K562 (cell line): ENCODE measurements at regions not wholly inside any gene's neighbourhood (a gene's known extent, or its start where the extent isn't known, plus 50 kb on each side); places are given as distances from the start of the nearest gene placed in this dataset.

Source experiments
- ATAC-seq: fragments of 200-7000 bp; cut with Tn5 transposase; 3 replicates; pipeline ENCODE4 v1.9.1; 2020; ENCODE audit warnings: moderate library complexity
- BruUV-seq: library from RNA; stranded (reverse); fragments of 400-500 nt; replicated peaks from 2 replicates; lab custom pipeline; 2021; lab: Mats Ljungman, UMichigan
- CTCF ChIA-PET: fragments of 300-600 bp; formaldehyde crosslinking; extraction: SDS; loops from one replicate; lab custom pipeline; 2021; ENCODE audit warnings: low intra/inter-chr PET ratio; lab: Yijun Ruan, JAX
- POLR2A ChIA-PET: fragments of 300-600, 350-650 bp; sonication (Branson Sonifier 250); formaldehyde crosslinking; extraction: SDS; loops from one replicate; lab custom pipeline; 2021; ENCODE audit warnings: antibody characterized with exemption, inconsistent platforms; lab: Yijun Ruan, JAX
- DNase-seq, 4 experiments: peaks; one replicate each; pipeline versions ENCODE4 v3.0.0 to v3.0.0-alpha.2; 2011 to 2018; ENCODE audit warnings: low spot score in 3 of 4, mixed read lengths in 3 of 4; ENCODE audit errors: extremely low read depth in 1 of 4
- FAIRE-seq: peaks from 2 replicates; lab custom pipeline; 2011; peaks lifted over from hg19 to GRCh38; lab: Jason Lieb, UNC
- H2AFZ ChIP-seq: 2 replicates; pipeline ENCODE4 v1.6.0; 2011; ENCODE audit warnings: low read depth, low read length, control low read depth, inconsistent platforms
- H3K27ac ChIP-seq: fragments of 200-600 bp; 3 replicates; pipeline ENCODE4 v1.8.0; 2011; ENCODE audit warnings: low read depth, mild to moderate bottlenecking, control low read depth, inconsistent platforms, low read length, moderate library complexity, mixed read lengths; ENCODE audit errors: extremely low read depth
- H3K27me3 ChIP-seq, 2 experiments: fragments of 300-600 bp in 1 of 2; 2 replicates in 1 of 2; 3 replicates in 1 of 2; pipeline versions ENCODE4 v1.6.0 to v1.8.0; 2011; ENCODE audit warnings: inconsistent platforms in 2 of 2, low read length in 2 of 2, mild to moderate bottlenecking in 1 of 2, mixed read lengths in 1 of 2, moderate library complexity in 1 of 2; ENCODE audit not compliant: control insufficient read depth in 2 of 2, insufficient read depth in 2 of 2
- H3K36me3 ChIP-seq: fragments of 300-600 bp; 3 replicates; pipeline ENCODE4 v1.8.0; 2011; ENCODE audit warnings: mild to moderate bottlenecking, low read length, inconsistent platforms; ENCODE audit not compliant: control insufficient read depth, insufficient read depth
- H3K4me1 ChIP-seq, 2 experiments: fragments of 200-600 bp in 1 of 2; replicated peaks in 1 of 2; 2 replicates in 1 of 2; 3 replicates in 1 of 2; pipeline versions ENCODE4 v1.5.1 to v1.8.0; 2011; ENCODE audit warnings: inconsistent platforms in 2 of 2, low read length in 2 of 2, mild to moderate bottlenecking in 1 of 2, mixed read lengths in 1 of 2, moderate library complexity in 1 of 2; ENCODE audit not compliant: control insufficient read depth in 2 of 2, insufficient read depth in 2 of 2
- H3K4me2 ChIP-seq: 2 replicates; pipeline ENCODE4 v1.6.1; 2011; ENCODE audit warnings: low read length, control low read depth, inconsistent platforms, mixed read lengths; ENCODE audit not compliant: insufficient read depth
- H3K4me3 ChIP-seq: fragments of 200-600 bp; sonication (generic), shearing (Covaris generic); 2 replicates; pipeline ENCODE4 v1.5.1; 2016; ENCODE audit warnings: control low read depth, inconsistent platforms
- H3K79me2 ChIP-seq: fragments of 200-600 bp; 3 replicates; pipeline ENCODE4 v1.8.0; 2011; ENCODE audit warnings: low read length, inconsistent platforms; ENCODE audit not compliant: control insufficient read depth, insufficient read depth
- H3K9ac ChIP-seq, 2 experiments: 2 replicates each; pipeline versions ENCODE4 v1.6.0 to v1.6.1; 2011; ENCODE audit warnings: low read depth in 2 of 2, low read length in 2 of 2, control low read depth in 1 of 2, inconsistent platforms in 1 of 2, mild to moderate bottlenecking in 1 of 2, mixed read lengths in 1 of 2; ENCODE audit not compliant: insufficient read depth in 1 of 2
- H3K9me1 ChIP-seq: one replicate; pipeline ENCODE4 v1.6.0; 2011; ENCODE audit warnings: inconsistent platforms, mild to moderate bottlenecking, low read length, moderate library complexity; ENCODE audit not compliant: control insufficient read depth, insufficient read depth
- H3K9me3 ChIP-seq: replicated peaks from 2 replicates; pipeline ENCODE4 v1.5.1; 2011; ENCODE audit warnings: low read depth, low read length, inconsistent platforms; ENCODE audit not compliant: control insufficient read depth, insufficient read depth
- H4K20me1 ChIP-seq: replicated peaks from 2 replicates; pipeline ENCODE4 v1.6.1; 2011; ENCODE audit warnings: low read length, inconsistent platforms, mixed read lengths; ENCODE audit not compliant: control insufficient read depth, insufficient read depth
- ARID1B ChIP-seq: fragments of 450-650 bp; IDR thresholded peaks from 2 replicates; pipeline ENCODE4 v1.6.1; 2016; ENCODE audit warnings: antibody characterized with exemption, mild to moderate bottlenecking, inconsistent platforms
- DPF2 ChIP-seq: fragments of 450-650 bp; IDR thresholded peaks from 2 replicates; pipeline ENCODE4 v1.6.1; 2016
- ETV5 ChIP-seq: sonication (generic); formaldehyde crosslinking; IDR thresholded peaks from 2 replicates; pipeline ENCODE4 v1.4.0; 2020; ENCODE audit warnings: low read depth, mild to moderate bottlenecking, missing genetic modification reagents
- HMG20B ChIP-seq: fragments of 250-450 bp; sonication (Bioruptor Pico); IDR thresholded peaks from 2 replicates; pipeline ENCODE4 v1.5.0; 2021; ENCODE audit warnings: mild to moderate bottlenecking
- SMARCA4 ChIP-seq: fragments of 450-650 bp; IDR thresholded peaks from 2 replicates; pipeline ENCODE4 v1.6.1; 2016
- XRCC3 ChIP-seq: fragments of 450-650 bp; IDR thresholded peaks from 2 replicates; pipeline ENCODE4 v1.6.1; 2017; ENCODE audit warnings: mild to moderate bottlenecking, moderate library complexity
- ZNF133 ChIP-seq: fragments of 250-450 bp; sonication (Bioruptor Pico); IDR thresholded peaks from 2 replicates; pipeline ENCODE4 v1.4.0; 2020; ENCODE audit warnings: mild to moderate bottlenecking
- ZNF586 ChIP-seq: fragments of 450-650 bp; formaldehyde crosslinking; conservative IDR thresholded peaks from 2 replicates; pipeline ENCODE4 v1.4.0; 2020; ENCODE audit warnings: mild to moderate bottlenecking, moderate library complexity
- ZNF717 ChIP-seq: fragments of 250-450 bp; sonication (Bioruptor Pico); IDR thresholded peaks from 2 replicates; pipeline ENCODE4 v1.5.0; 2021
- WGBS: fragments of 100-300 bp; shearing (Covaris generic); methylation state at CpG from one replicate; pipeline ENCODE4 v1.1.6; 2016; ENCODE audit warnings: low coverage, mixed read lengths; ENCODE audit not compliant: insufficient coverage; ENCODE audit errors: missing lambda C conversion rate; 5-methylcytosine and 5-hydroxymethylcytosine counted together
- in situ Hi-C: fragments of 300-500 bp; cut with MboI; formaldehyde crosslinking; loops from 4 replicates; pipeline ENCODE4 v1.15.0; 2018; ENCODE audit warnings: inconsistent platforms, mixed read lengths
- intact Hi-C: fragments of 100-400 bp; cut with micrococcal nuclease; formaldehyde crosslinking; loops from 2 replicates; pipeline ENCODE4 v1.14.2; 2022
- TF ChIP-seq, protein P1 (sequence below): sonication (generic); formaldehyde crosslinking; IDR thresholded peaks from 2 replicates; pipeline ENCODE4 v1.8.0; 2023; ENCODE audit warnings: missing genetic modification reagents, mild to moderate bottlenecking, borderline replicate concordance
- TF ChIP-seq, protein P2 (sequence below): fragments of 450-650 bp; formaldehyde crosslinking; IDR thresholded peaks from 2 replicates; pipeline ENCODE4 v1.4.0; 2020; ENCODE audit warnings: mild to moderate bottlenecking
- TF ChIP-seq, protein P3 (sequence below), 2 experiments: IDR thresholded peaks; 2 replicates each; pipeline ENCODE4 v1.6.1; 2012; ENCODE audit warnings: improper control_type of control experiment in 2 of 2, low read depth in 2 of 2, low read length in 2 of 2, borderline replicate concordance in 1 of 2

DNA sequence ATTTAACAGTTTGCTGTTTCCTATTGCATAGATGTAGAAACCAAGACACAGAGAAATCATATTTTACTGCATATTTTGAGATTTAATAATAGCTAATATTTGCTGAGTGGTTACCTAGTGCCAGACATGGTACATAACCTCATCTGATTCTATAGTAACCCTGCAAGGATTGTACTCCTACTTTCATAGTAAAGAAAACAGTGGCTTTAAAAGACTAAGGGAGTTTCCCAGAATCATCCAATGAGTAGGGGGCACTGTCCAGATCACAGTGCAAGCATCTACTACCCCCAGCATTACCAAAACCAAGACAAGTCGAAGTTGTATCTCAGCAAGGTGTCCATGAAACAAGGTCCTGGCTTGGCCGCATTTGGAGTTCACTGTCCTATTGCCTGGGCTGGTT is 224.5 kb upstream of the TENM3 start:
- Histone ChIP-seq H4K20me1 (no peaks in the 10 kb centered on the region), H3K9me1 (no peaks in the 10 kb centered on the region), H3K27ac (no peak overlapping the region), H3K27me3 (no peaks in the 10 kb centered on the region), H3K36me3 (no peaks in the 10 kb centered on the region), H2AFZ (no peak overlapping the region), H3K79me2 (no peaks in the 10 kb centered on the region), H3K4me3 (no peak overlapping the region), H3K9ac (no peak overlapping the region), H3K9me3 (no peaks in the 10 kb centered on the region), H3K4me2 (no peak overlapping the region), H3K4me1 (no peaks in the 10 kb centered on the region)
- POLR2A ChIA-PET, result no interaction called here
- WGBS, result 0% methylated on average over 2 of the region's 2 CpGs
- no TSS peak for BruUV-seq
- in situ Hi-C loops, result no loop called here
- intact Hi-C loops, result no loop called here
- CTCF ChIA-PET, result no interaction called here
- ATAC-seq, result no peak
- TF ChIP-seq, protein P1, sequence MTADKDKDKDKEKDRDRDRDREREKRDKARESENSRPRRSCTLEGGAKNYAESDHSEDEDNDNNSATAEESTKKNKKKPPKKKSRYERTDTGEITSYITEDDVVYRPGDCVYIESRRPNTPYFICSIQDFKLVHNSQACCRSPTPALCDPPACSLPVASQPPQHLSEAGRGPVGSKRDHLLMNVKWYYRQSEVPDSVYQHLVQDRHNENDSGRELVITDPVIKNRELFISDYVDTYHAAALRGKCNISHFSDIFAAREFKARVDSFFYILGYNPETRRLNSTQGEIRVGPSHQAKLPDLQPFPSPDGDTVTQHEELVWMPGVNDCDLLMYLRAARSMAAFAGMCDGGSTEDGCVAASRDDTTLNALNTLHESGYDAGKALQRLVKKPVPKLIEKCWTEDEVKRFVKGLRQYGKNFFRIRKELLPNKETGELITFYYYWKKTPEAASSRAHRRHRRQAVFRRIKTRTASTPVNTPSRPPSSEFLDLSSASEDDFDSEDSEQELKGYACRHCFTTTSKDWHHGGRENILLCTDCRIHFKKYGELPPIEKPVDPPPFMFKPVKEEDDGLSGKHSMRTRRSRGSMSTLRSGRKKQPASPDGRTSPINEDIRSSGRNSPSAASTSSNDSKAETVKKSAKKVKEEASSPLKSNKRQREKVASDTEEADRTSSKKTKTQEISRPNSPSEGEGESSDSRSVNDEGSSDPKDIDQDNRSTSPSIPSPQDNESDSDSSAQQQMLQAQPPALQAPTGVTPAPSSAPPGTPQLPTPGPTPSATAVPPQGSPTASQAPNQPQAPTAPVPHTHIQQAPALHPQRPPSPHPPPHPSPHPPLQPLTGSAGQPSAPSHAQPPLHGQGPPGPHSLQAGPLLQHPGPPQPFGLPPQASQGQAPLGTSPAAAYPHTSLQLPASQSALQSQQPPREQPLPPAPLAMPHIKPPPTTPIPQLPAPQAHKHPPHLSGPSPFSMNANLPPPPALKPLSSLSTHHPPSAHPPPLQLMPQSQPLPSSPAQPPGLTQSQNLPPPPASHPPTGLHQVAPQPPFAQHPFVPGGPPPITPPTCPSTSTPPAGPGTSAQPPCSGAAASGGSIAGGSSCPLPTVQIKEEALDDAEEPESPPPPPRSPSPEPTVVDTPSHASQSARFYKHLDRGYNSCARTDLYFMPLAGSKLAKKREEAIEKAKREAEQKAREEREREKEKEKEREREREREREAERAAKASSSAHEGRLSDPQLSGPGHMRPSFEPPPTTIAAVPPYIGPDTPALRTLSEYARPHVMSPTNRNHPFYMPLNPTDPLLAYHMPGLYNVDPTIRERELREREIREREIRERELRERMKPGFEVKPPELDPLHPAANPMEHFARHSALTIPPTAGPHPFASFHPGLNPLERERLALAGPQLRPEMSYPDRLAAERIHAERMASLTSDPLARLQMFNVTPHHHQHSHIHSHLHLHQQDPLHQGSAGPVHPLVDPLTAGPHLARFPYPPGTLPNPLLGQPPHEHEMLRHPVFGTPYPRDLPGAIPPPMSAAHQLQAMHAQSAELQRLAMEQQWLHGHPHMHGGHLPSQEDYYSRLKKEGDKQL (CRISPR knock-in tag), result no peak
- TF ChIP-seq ZNF586 (CRISPR knock-in tag) (no peak), HMG20B (no peak), XRCC3 (no peak), ARID1B (no peak), ZNF133 (CRISPR knock-in tag) (no peak), ZNF717 (no peak), DPF2 (no peak), SMARCA4 (no peak), ETV5 (CRISPR knock-in tag) (no peak)
- TF ChIP-seq, protein P2, sequence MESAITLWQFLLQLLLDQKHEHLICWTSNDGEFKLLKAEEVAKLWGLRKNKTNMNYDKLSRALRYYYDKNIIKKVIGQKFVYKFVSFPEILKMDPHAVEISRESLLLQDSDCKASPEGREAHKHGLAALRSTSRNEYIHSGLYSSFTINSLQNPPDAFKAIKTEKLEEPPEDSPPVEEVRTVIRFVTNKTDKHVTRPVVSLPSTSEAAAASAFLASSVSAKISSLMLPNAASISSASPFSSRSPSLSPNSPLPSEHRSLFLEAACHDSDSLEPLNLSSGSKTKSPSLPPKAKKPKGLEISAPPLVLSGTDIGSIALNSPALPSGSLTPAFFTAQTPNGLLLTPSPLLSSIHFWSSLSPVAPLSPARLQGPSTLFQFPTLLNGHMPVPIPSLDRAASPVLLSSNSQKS (CRISPR knock-in tag), result no peak
- TF ChIP-seq, protein P3, sequence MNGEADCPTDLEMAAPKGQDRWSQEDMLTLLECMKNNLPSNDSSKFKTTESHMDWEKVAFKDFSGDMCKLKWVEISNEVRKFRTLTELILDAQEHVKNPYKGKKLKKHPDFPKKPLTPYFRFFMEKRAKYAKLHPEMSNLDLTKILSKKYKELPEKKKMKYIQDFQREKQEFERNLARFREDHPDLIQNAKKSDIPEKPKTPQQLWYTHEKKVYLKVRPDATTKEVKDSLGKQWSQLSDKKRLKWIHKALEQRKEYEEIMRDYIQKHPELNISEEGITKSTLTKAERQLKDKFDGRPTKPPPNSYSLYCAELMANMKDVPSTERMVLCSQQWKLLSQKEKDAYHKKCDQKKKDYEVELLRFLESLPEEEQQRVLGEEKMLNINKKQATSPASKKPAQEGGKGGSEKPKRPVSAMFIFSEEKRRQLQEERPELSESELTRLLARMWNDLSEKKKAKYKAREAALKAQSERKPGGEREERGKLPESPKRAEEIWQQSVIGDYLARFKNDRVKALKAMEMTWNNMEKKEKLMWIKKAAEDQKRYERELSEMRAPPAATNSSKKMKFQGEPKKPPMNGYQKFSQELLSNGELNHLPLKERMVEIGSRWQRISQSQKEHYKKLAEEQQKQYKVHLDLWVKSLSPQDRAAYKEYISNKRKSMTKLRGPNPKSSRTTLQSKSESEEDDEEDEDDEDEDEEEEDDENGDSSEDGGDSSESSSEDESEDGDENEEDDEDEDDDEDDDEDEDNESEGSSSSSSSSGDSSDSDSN (IDR thresholded peaks at IDR 0.05; ENCODE audit: borderline replicate concordance in 1 of 2, low read depth in 2 of 2, low read length in 2 of 2), result no peak
- FAIRE-seq, result no peak
- DNase-seq, result no peak
